Prostate gland (tissue), 2 donors: ENCODE measurements at regions not wholly inside any gene's neighbourhood (a gene's known extent, or its start where the extent isn't known, plus 50 kb on each side); places are given as distances from the start of the nearest gene placed in this dataset.
"Not testable (repeated sequence)": the region's sequence is repeated elsewhere in the genome, so short reads cannot be mapped to it uniquely, and the experiment has no call there.

Experiments used
- CTCF ChIP-seq, 4 experiments: fragments of 200-600 bp in 2 of 4; fragments of 450-650 bp in 2 of 4; sonication (generic) in 2 of 4; IDR thresholded peaks; 1 replicate in 3 of 4; 2 replicates in 1 of 4; pipeline ENCODE4 v1.5.1; 2016 to 2019; ENCODE audit warnings: antibody characterized with exemption in 4 of 4, mild to moderate bottlenecking in 2 of 4, moderate library complexity in 2 of 4
- POLR2A ChIP-seq: fragments of 450-650 bp; IDR thresholded peaks from one replicate; pipeline ENCODE4 v1.6.1; 2016; ENCODE audit warnings: antibody characterized with exemption, mild to moderate bottlenecking
- POLR2AphosphoS5 ChIP-seq: sonication (generic); formaldehyde crosslinking; IDR thresholded peaks from one replicate; pipeline ENCODE4 v1.6.1; 2017; ENCODE audit warnings: antibody characterized with exemption

GRCh38 chr2:7567116-7567515 is 649.9 kb downstream of the RNF144A start:
- TF ChIP-seq CTCF (IDR thresholded peaks at IDR 0.05); POLR2AphosphoS5; POLR2A: not testable (repeated sequence)
